Mesenchymal stem cell (in vitro differentiated cells and primary cell): ENCODE measurements at regions not wholly inside any gene's neighbourhood (a gene's known extent, or its start where the extent isn't known, plus 50 kb on each side); places are given as distances from the start of the nearest gene placed in this dataset.
"Not testable (repeated sequence)": the region's sequence is repeated elsewhere in the genome, so short reads cannot be mapped to it uniquely, and the experiment has no call there.

Source experiments
- DNase-seq: peaks from one replicate; pipeline ENCODE4 v3.0.0-alpha.2; 2013
- H2AFZ ChIP-seq: one replicate; pipeline ENCODE4 v1.6.1; 2013; ENCODE audit warnings: low read depth, mild to moderate bottlenecking, control low read depth, inconsistent platforms, low read length, moderate library complexity
- H2AK5ac ChIP-seq: 2 replicates; pipeline ENCODE4 v1.6.1; 2013; ENCODE audit warnings: low read length, moderate library complexity, mild to moderate bottlenecking, inconsistent platforms; ENCODE audit not compliant: severe bottlenecking
- H2BK120ac ChIP-seq: one replicate; pipeline ENCODE4 v1.6.1; 2013; ENCODE audit warnings: low read depth, mild to moderate bottlenecking, inconsistent platforms, low read length, moderate library complexity
- H2BK12ac ChIP-seq, 2 experiments: one replicate each; pipeline ENCODE4 v1.6.1; 2013; ENCODE audit warnings: inconsistent platforms in 2 of 2, low read length in 2 of 2, mild to moderate bottlenecking in 2 of 2, moderate library complexity in 2 of 2, control low read depth in 1 of 2
- H2BK15ac ChIP-seq: one replicate; pipeline ENCODE4 v1.6.1; 2013; ENCODE audit warnings: mild to moderate bottlenecking, low read depth, inconsistent platforms; ENCODE audit not compliant: poor library complexity, severe bottlenecking
- H2BK5ac ChIP-seq: 2 replicates; pipeline ENCODE4 v1.6.1; 2013; ENCODE audit warnings: low read depth, mild to moderate bottlenecking, low read length, control low read depth, inconsistent platforms; ENCODE audit not compliant: poor library complexity, severe bottlenecking
- H3K14ac ChIP-seq, 2 experiments: one replicate each; pipeline ENCODE4 v1.6.1; 2013; ENCODE audit warnings: inconsistent platforms in 2 of 2, low read length in 2 of 2, control low read depth in 1 of 2, mild to moderate bottlenecking in 1 of 2, moderate library complexity in 1 of 2
- H3K18ac ChIP-seq, 2 experiments: one replicate each; pipeline ENCODE4 v1.6.1; 2013; ENCODE audit warnings: inconsistent platforms in 2 of 2, low read length in 2 of 2, control low read depth in 1 of 2, low read depth in 1 of 2, mild to moderate bottlenecking in 1 of 2
- H3K23ac ChIP-seq, 2 experiments: one replicate each; pipeline ENCODE4 v1.6.1; 2013; ENCODE audit warnings: inconsistent platforms in 2 of 2, low read length in 2 of 2, mild to moderate bottlenecking in 2 of 2, moderate library complexity in 2 of 2, control low read depth in 1 of 2
- H3K27ac ChIP-seq: 2 replicates; pipeline ENCODE4 v1.5.1; 2013; ENCODE audit warnings: mild to moderate bottlenecking, moderate library complexity, low read length, control low read depth, inconsistent platforms; ENCODE audit not compliant: poor library complexity, severe bottlenecking
- H3K27me3 ChIP-seq, 2 experiments: 2 replicates each; pipeline versions ENCODE4 v1.6.1 to v1.7.0; 2013; ENCODE audit warnings: low read length in 2 of 2, mild to moderate bottlenecking in 2 of 2, moderate library complexity in 2 of 2, control low read depth in 1 of 2, inconsistent platforms in 1 of 2; ENCODE audit not compliant: control insufficient read depth in 1 of 2, insufficient read depth in 1 of 2
- H3K36me3 ChIP-seq, 2 experiments: 2 replicates each; pipeline versions ENCODE4 v1.6.1 to v1.7.0; 2013; ENCODE audit warnings: low read length in 2 of 2, control low read depth in 1 of 2, inconsistent platforms in 1 of 2, low read depth in 1 of 2, mild to moderate bottlenecking in 1 of 2; ENCODE audit not compliant: insufficient read depth in 2 of 2, control insufficient read depth in 1 of 2
- H3K4ac ChIP-seq, 2 experiments: one replicate each; pipeline ENCODE4 v1.6.1; 2013; ENCODE audit warnings: inconsistent platforms in 2 of 2, low read length in 2 of 2, mild to moderate bottlenecking in 2 of 2, moderate library complexity in 2 of 2, control low read depth in 1 of 2, low read depth in 1 of 2
- H3K4me1 ChIP-seq: 2 replicates; pipeline ENCODE4 v1.6.1; 2013; ENCODE audit warnings: low read depth, low read length, control low read depth; ENCODE audit not compliant: control insufficient read depth, insufficient read depth
- H3K4me2 ChIP-seq: 2 replicates; pipeline ENCODE4 v1.6.1; 2013; ENCODE audit warnings: low read length, mild to moderate bottlenecking, inconsistent platforms; ENCODE audit not compliant: poor library complexity, severe bottlenecking
- H3K4me3 ChIP-seq, 2 experiments: 2 replicates each; pipeline versions ENCODE4 v1.5.1 to v1.7.0; 2013; ENCODE audit warnings: low read length in 2 of 2, mild to moderate bottlenecking in 2 of 2, control low read depth in 1 of 2, low read depth in 1 of 2; ENCODE audit not compliant: insufficient read depth in 1 of 2
- H3K79me1 ChIP-seq: replicated peaks from 2 replicates; pipeline ENCODE4 v1.6.1; 2013; ENCODE audit warnings: mild to moderate bottlenecking, control low read depth, low read length, inconsistent platforms; ENCODE audit not compliant: poor library complexity, severe bottlenecking
- H3K9ac ChIP-seq: 2 replicates; pipeline ENCODE4 v1.7.0; 2013; ENCODE audit warnings: mild to moderate bottlenecking, low read length, moderate library complexity
- H3K9me3 ChIP-seq: 2 replicates; pipeline ENCODE4 v1.7.0; 2013; ENCODE audit warnings: mild to moderate bottlenecking, low read length; ENCODE audit not compliant: control insufficient read depth
- H4K8ac ChIP-seq: one replicate; pipeline ENCODE4 v1.6.1; 2013; ENCODE audit warnings: inconsistent platforms, mild to moderate bottlenecking, low read length, moderate library complexity
- H4K91ac ChIP-seq: one replicate; pipeline ENCODE4 v1.6.1; 2013; ENCODE audit warnings: mild to moderate bottlenecking, low read length, inconsistent platforms
- WGBS: methylation state at CpG from one replicate; pipeline ENCODE4 v1.1.7; 2013; ENCODE audit warnings: mixed read lengths; 5-methylcytosine and 5-hydroxymethylcytosine counted together

GRCh38 chr9:42402919-42403318, 219.5 kb downstream of the SPATA31A6 start:
- H3K4me3 ChIP-seq, H3K79me1 ChIP-seq, DNase-seq, H2BK120ac ChIP-seq, H2AK5ac ChIP-seq, H3K23ac ChIP-seq, H3K18ac ChIP-seq, H3K36me3 ChIP-seq, H3K9ac ChIP-seq, H2BK12ac ChIP-seq, H3K9me3 ChIP-seq, H3K4ac ChIP-seq, H3K27me3 ChIP-seq, H3K4me2 ChIP-seq, H2AFZ ChIP-seq, H3K14ac ChIP-seq, H3K4me1 ChIP-seq, H3K27ac ChIP-seq, H4K8ac ChIP-seq, H2BK5ac ChIP-seq, H4K91ac ChIP-seq, H2BK15ac ChIP-seq: not testable (repeated sequence)
- WGBS = 95% methylated on average over 2 of the region's 2 CpGs

DNA sequence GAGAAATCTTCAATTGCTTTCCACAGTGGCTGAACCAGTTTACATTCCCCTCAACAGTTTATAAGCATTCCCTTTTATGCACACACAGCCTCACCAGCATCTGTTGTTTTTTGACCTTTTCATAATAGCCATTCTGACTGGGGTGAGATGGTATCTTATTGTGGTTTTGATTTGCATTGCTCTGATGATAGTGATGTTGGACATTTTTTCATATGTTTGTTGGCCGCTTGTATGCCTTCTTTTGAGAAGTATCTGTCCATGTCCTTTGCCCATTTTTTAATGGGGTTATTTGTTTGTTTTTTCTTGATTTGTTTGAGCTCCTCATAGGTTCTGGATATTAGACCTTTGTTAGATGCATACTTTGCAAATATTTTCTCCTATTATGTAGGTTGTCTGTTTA, 226.1 kb downstream of the SPATA31A6 start:
- not testable (repeated sequence) for H3K27me3 ChIP-seq, H3K4me3 ChIP-seq, H2AFZ ChIP-seq, H3K79me1 ChIP-seq, H2AK5ac ChIP-seq, H3K9ac ChIP-seq, DNase-seq, H3K18ac ChIP-seq, H3K4me1 ChIP-seq, H2BK5ac ChIP-seq, H4K8ac ChIP-seq, H2BK12ac ChIP-seq, H3K4ac ChIP-seq, H3K9me3 ChIP-seq, H3K36me3 ChIP-seq, H4K91ac ChIP-seq, H2BK120ac ChIP-seq, H3K23ac ChIP-seq, H2BK15ac ChIP-seq, H3K4me2 ChIP-seq, H3K14ac ChIP-seq, H3K27ac ChIP-seq
- WGBS = 83% methylated on average over 1 of the region's 1 CpG

- not testable (repeated sequence) for H3K23ac ChIP-seq, H2AK5ac ChIP-seq, H3K18ac ChIP-seq, H3K4me3 ChIP-seq, H2AFZ ChIP-seq, H2BK12ac ChIP-seq, H2BK15ac ChIP-seq, H3K27ac ChIP-seq, H2BK120ac ChIP-seq, H3K27me3 ChIP-seq, H3K79me1 ChIP-seq, H3K9ac ChIP-seq, H2BK5ac ChIP-seq, H3K4ac ChIP-seq, H3K36me3 ChIP-seq, H3K4me2 ChIP-seq, H4K8ac ChIP-seq, H4K91ac ChIP-seq, DNase-seq, H3K4me1 ChIP-seq, H3K9me3 ChIP-seq, H3K14ac ChIP-seq
- 100% methylated on average over 1 of the region's 1 CpG for WGBS
Observed at GRCh38 chr9:42412354-42412753, 228.9 kb downstream of the SPATA31A6 start.

DNA sequence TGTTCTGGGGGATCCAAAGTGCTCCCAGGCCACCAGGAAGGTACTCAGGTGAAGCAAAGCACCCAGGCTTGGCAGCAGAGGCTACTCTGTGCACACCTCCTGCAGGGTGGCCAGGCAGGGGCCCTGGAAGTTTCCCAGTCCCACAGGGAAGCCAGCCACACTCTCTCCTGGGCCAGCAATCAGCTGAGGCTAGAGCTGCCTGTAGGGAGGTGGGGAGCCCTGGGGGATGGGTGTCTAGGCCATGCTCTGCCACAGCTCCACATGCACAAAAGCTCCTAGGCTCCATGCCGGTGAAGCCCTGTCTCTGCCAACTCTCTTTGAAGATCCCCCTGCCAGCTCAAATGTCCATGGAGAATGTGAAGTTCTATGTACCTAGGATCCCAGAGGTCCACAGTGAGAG, 231.4 kb downstream of the SPATA31A6 start:
- not testable (repeated sequence) for H3K9ac ChIP-seq, H4K91ac ChIP-seq, H3K4ac ChIP-seq, DNase-seq, H3K4me2 ChIP-seq, H3K27me3 ChIP-seq, H2BK12ac ChIP-seq, H2AFZ ChIP-seq, H3K79me1 ChIP-seq, H2BK120ac ChIP-seq, H2BK15ac ChIP-seq, H4K8ac ChIP-seq, H3K14ac ChIP-seq, H2AK5ac ChIP-seq, H3K27ac ChIP-seq, H3K9me3 ChIP-seq, H3K23ac ChIP-seq, H2BK5ac ChIP-seq, H3K4me1 ChIP-seq, H3K36me3 ChIP-seq, H3K18ac ChIP-seq, H3K4me3 ChIP-seq
- no CpG with 5 or more reads among the region's 1 CpG for WGBS
